A673 (cell line): ENCODE measurements at regions not wholly inside any gene's neighbourhood (a gene's known extent, or its start where the extent isn't known, plus 50 kb on each side); places are given as distances from the start of the nearest gene placed in this dataset.

Source experiments
- BruUV-seq: library from RNA; stranded (reverse); fragments of 400-500 nt; replicated peaks from 2 replicates; lab custom pipeline; 2021; lab: Mats Ljungman, UMichigan
- CTCF ChIA-PET: fragments of 300-600 bp; sonication (Branson Sonifier 250); formaldehyde crosslinking; loops from one replicate; lab custom pipeline; 2022; ENCODE audit warnings: antibody characterized with exemption; lab: Charles Lee
- POLR2A ChIA-PET: fragments of 300-600 bp; sonication (Branson Sonifier 250); formaldehyde crosslinking; loops from one replicate; lab custom pipeline; 2022; ENCODE audit warnings: antibody characterized with exemption; ENCODE audit not compliant: low non-redundant PET; lab: Charles Lee
- DNase-seq: peaks from one replicate; pipeline ENCODE4 v3.0.0-alpha.2; 2015; ENCODE audit warnings: low spot score
- H3K27ac ChIP-seq: fragments of 200-600 bp; sonication (generic); 2 replicates; pipeline ENCODE4 v1.5.1; 2016; ENCODE audit warnings: mixed run types, low read depth, mild to moderate bottlenecking, mixed read lengths, antibody characterized with exemption, low read length; ENCODE audit not compliant: poor library complexity, severe bottlenecking
- H3K27me3 ChIP-seq: fragments of 200-600 bp; sonication (generic); replicated peaks from 2 replicates; pipeline ENCODE4 v1.6.1; 2017; ENCODE audit warnings: mixed run types, low read depth, mild to moderate bottlenecking, mixed read lengths, antibody characterized with exemption, low read length; ENCODE audit not compliant: insufficient read depth, poor library complexity
- H3K36me3 ChIP-seq: fragments of 200-600 bp; sonication (generic); 2 replicates; pipeline ENCODE4 v1.6.1; 2016; ENCODE audit warnings: mixed run types, mild to moderate bottlenecking, mixed read lengths, antibody characterized with exemption, low read length; ENCODE audit not compliant: insufficient read depth, poor library complexity, severe bottlenecking
- H3K4me1 ChIP-seq: fragments of 200-600 bp; sonication (generic); 2 replicates; pipeline ENCODE4 v1.6.1; 2017; ENCODE audit warnings: mixed run types, mild to moderate bottlenecking, mixed read lengths, antibody characterized with exemption, low read length; ENCODE audit not compliant: insufficient read depth, poor library complexity, severe bottlenecking
- H3K4me3 ChIP-seq: fragments of 200-600 bp; sonication (generic); 2 replicates; pipeline ENCODE4 v1.5.1; 2016; ENCODE audit warnings: low read depth, mixed run types, mild to moderate bottlenecking, mixed read lengths, low read length; ENCODE audit not compliant: poor library complexity, severe bottlenecking
- H3K9me3 ChIP-seq: fragments of 200-600 bp; sonication (generic); 2 replicates; pipeline ENCODE4 v1.6.1; 2016; ENCODE audit warnings: mixed run types, low read depth, mild to moderate bottlenecking, mixed read lengths, antibody characterized with exemption, low read length; ENCODE audit not compliant: poor library complexity, severe bottlenecking
- EZH2 ChIP-seq: fragments of 200-600 bp; sonication (generic); IDR thresholded peaks from 2 replicates; pipeline ENCODE4 v1.6.1; 2017; ENCODE audit warnings: borderline replicate concordance, low read depth, mild to moderate bottlenecking, mixed read lengths, antibody characterized with exemption, low read length; ENCODE audit not compliant: poor library complexity, severe bottlenecking
- intact Hi-C: fragments of 100-400 bp; cut with micrococcal nuclease; formaldehyde crosslinking; loops from one replicate; pipeline ENCODE4 v1.10.0; 2022; ENCODE audit not compliant: unreplicated experiment
- TF ChIP-seq, protein P1 (sequence below): fragments of 300-800, 200-600 bp; sonication (generic); conservative IDR thresholded peaks from 2 replicates; pipeline ENCODE4 v1.5.1; 2017; ENCODE audit warnings: low read depth, mild to moderate bottlenecking, antibody characterized with exemption, low read length, moderate library complexity, mixed read lengths

DNA sequence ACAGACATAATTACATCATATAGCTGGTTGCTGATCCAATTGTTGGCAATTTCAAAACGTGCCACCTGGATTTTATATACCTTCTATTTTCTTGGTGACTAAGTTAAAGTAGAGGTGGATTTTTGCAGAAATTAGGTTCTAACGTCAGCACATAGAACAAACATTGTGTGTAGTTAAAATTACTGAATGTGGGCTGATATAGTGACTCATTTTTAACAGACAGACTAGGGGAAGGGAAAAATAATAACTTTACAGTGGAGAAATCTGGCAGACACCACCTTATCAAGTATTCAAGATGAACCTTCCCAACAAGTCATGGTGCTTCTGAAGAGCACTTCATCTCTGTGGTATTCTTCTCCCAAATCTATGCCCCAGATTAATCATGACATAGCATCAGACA, 134.5 kb downstream of the UCHL1 start:
- Histone ChIP-seq H3K9me3 (no peaks in the 10 kb centered on the region), H3K36me3 (no peaks in the 10 kb centered on the region), H3K4me3 (no peak overlapping the region), H3K27me3 (peaks cover 6% of the 10 kb centered on the region), H3K4me1 (no peaks in the 10 kb centered on the region), H3K27ac (no peak overlapping the region)
- POLR2A ChIA-PET: no interaction called here
- intact Hi-C loops: no loop called here
- CTCF ChIA-PET: no interaction called here
- BruUV-seq: no TSS peak
- DNase-seq: no peak
- TF ChIP-seq EZH2: no peak
- TF ChIP-seq, protein P1, sequence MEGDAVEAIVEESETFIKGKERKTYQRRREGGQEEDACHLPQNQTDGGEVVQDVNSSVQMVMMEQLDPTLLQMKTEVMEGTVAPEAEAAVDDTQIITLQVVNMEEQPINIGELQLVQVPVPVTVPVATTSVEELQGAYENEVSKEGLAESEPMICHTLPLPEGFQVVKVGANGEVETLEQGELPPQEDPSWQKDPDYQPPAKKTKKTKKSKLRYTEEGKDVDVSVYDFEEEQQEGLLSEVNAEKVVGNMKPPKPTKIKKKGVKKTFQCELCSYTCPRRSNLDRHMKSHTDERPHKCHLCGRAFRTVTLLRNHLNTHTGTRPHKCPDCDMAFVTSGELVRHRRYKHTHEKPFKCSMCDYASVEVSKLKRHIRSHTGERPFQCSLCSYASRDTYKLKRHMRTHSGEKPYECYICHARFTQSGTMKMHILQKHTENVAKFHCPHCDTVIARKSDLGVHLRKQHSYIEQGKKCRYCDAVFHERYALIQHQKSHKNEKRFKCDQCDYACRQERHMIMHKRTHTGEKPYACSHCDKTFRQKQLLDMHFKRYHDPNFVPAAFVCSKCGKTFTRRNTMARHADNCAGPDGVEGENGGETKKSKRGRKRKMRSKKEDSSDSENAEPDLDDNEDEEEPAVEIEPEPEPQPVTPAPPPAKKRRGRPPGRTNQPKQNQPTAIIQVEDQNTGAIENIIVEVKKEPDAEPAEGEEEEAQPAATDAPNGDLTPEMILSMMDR: no peak

DNA sequence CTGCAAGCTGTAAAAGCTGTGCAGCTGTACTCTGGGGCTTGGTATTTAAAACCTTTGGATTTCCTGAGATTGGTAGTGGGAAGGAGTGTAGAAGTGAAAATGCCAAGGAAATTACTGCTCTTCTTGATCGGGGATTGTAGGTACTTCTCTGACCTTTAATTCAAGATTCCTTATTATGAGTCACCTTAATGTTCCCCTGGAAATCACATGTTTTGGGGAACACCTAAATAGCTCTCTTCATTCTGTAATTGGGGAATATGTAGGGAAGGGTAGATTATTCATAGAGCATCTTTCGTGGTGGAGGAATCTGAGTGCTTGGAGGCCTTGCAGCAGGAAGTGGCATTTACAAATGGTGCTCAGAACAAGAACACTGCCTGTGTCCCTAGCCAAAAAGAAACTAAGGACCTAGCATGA, 137.8 kb downstream of the UCHL1 start:
- BruUV-seq: no TSS peak
- Histone ChIP-seq H3K27ac (no peak overlapping the region), H3K4me1 (no peaks in the 10 kb centered on the region), H3K36me3 (no peaks in the 10 kb centered on the region), H3K27me3 (no peaks in the 10 kb centered on the region), H3K9me3 (no peaks in the 10 kb centered on the region), H3K4me3 (no peak overlapping the region)
- CTCF ChIA-PET: no interaction called here
- no peak for DNase-seq
- TF ChIP-seq EZH2: no peak
- TF ChIP-seq, protein P1: no peak
- intact Hi-C loops: no loop called here
- POLR2A ChIA-PET: no interaction called here

DNA sequence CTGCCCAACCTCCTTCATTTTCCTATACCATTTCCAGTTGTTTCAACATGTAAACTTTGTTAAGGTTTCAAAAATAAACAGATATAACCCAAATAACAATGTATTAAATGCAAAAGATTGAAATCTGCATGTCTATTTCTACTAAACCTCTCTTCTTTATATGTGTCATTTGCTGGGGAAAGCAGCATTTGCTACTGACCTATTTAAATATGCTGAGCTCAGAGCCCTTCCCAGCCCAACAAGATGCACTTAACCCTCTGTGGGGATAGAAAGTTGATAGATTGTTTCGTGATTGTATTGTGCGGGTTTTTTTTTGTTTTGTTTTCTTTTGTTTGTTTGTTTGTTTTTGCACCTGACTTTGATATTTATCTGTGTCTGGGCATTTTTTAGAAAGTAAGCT, 139.5 kb downstream of the UCHL1 start:
- peaks cover 6% of the 10 kb centered on the region for H3K27me3 ChIP-seq
- no peak overlapping the region for H3K4me3 ChIP-seq
- ChIA-PET CTCF (no interaction called here), POLR2A (interaction anchor here (0.7 kb wide), 2 partner anchors 10 to 521 kb away, joined by 4 read pairs; no protein-coding TSS in a partner anchor)
- no TSS peak for BruUV-seq
- intact Hi-C loops: no loop called here
- no peak overlapping the region for H3K27ac ChIP-seq
- no peaks in the 10 kb centered on the region for H3K36me3 ChIP-seq
- no peaks in the 10 kb centered on the region for H3K4me1 ChIP-seq
- DNase-seq: no peak
- H3K9me3 ChIP-seq: no peaks in the 10 kb centered on the region
- TF ChIP-seq EZH2: no peak

DNA sequence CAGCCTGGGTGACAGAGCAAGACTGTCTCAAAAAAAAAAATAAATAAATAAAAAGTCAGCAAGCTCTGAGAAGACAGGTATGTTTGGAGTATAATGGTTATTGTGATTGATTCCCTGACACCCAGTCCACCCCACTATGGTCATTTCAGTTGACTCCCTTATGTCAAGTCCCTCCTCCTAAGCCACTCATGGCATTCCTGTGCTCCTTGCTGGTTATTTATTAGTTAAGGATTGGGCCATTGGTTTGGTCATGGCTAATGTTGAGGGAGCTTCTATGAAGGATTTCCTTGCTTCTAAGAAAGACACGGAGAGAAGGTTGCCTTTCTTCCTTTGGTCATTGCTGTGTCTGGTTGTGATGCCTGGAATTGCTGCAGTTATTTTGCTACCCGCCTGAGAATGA, 140.1 kb downstream of the UCHL1 start:
- BruUV-seq: no TSS peak
- POLR2A ChIA-PET: interaction anchor here (0.7 kb wide), 2 partner anchors 11 to 522 kb away, joined by 4 read pairs; no protein-coding TSS in a partner anchor
- H3K27me3 ChIP-seq: peaks cover 6% of the 10 kb centered on the region
- no peaks in the 10 kb centered on the region for H3K9me3 ChIP-seq
- no peak overlapping the region for H3K4me3 ChIP-seq
- no peaks in the 10 kb centered on the region for H3K4me1 ChIP-seq
- no peak overlapping the region for H3K27ac ChIP-seq
- no peak for DNase-seq
- H3K36me3 ChIP-seq: no peaks in the 10 kb centered on the region
- CTCF ChIA-PET: no interaction called here
- intact Hi-C loops: no loop called here
- no peak for TF ChIP-seq EZH2
- TF ChIP-seq, protein P1: no peak
